ENCODE measurements at regions not wholly inside any gene's neighbourhood (a gene's known extent, or its start where the extent isn't known, plus 50 kb on each side); places are given as distances from the start of the nearest gene placed in this dataset.
A peak's percentile ranks its signal among the peaks of the same experiment; 100 is the strongest.
"Not testable (repeated sequence)": the region's sequence is repeated elsewhere in the genome, so short reads cannot be mapped to it uniquely, and the experiment has no call there.

DNA sequence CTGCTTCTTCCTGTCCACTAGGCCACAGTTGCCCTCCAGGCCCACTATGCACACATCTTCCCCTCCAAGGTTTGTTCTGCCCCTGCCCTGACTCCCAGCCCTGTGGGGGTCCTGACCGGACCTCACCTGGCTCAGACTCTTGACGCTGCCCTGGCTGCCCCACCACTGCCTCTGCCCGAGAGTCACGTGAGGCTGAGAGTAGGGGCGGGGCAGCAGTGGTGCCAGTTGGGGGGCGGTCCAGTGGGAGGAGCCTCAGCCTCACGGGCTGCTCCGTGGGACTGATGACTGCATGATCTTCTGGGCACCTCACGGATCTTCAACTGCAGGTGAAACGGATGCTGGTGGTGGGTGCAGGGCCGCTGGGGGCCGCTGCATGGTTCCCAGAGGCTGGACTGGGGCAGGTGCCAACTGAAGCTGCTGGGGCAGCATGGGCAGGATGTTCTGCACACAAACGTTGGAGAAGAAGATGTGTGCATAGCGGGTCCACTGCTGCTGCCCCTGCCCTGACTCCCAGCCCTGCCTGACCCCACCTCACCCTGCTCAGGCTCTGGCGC is 77.6 kb downstream of the HHIPL2 start:
- not testable (repeated sequence) for ATAC-seq

DNA sequence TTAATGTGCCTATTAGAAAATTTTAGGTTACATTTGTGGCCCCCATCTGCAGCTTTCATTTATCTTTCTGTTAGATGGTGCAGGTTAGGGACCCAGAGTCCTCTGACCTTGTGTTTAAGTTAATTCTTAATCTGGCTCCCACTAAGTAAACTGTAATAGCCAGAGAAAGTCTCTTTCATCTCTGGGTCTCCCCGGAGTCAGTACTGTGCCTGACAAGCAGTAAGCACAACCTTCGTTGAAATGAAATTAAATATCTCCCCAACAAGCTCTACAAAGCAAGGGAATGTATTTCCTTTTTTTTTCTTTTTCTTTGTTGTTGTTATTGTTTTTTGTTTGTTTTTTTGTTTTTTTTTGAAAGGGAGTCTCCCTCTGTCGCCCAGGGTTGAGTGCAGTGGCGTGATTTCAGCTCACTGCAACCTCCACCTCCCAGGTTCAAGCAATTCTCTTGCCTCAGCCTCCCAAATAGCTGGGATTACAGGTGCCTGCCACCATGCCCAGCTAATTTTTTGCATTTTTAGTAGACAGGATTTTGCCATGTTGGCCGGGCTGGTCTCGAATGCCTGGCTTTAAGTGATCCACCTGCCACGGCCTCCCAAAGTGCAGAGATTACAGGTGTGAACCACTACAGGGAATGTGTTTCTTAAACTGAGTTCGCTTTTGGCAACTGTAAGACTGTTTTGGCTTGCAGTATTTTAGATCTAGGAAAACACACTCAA is 81.6 kb downstream of the HHIPL2 start:
- H3K4me1 ChIP-seq = peaks cover 0 to 4% of the 10 kb centered on the region in 2 donors
- in situ Hi-C loops (cut with MboI; ENCODE audit: low sequenced_read_pairs in 4 of 4) (loop anchor here (5.0 to 25.0 kb wide), 5 partner anchors 166 to 1604 kb away; partner anchors contain the start of gene DUSP10 (in 2 of the 4)), intact Hi-C loops (cut with DNase I; ENCODE audit: low total_unique reads) (loop anchor here (5.0 to 10.0 kb wide), 2 partner anchors 246 to 1592 kb away; partner anchors contain the start of genes AIDA, BROX and HLX)
- no peak for ATAC-seq
- DNase-seq = no peak
- no peaks in the 10 kb centered on the region for H3K27me3 ChIP-seq
- TF ChIP-seq, protein P1, sequence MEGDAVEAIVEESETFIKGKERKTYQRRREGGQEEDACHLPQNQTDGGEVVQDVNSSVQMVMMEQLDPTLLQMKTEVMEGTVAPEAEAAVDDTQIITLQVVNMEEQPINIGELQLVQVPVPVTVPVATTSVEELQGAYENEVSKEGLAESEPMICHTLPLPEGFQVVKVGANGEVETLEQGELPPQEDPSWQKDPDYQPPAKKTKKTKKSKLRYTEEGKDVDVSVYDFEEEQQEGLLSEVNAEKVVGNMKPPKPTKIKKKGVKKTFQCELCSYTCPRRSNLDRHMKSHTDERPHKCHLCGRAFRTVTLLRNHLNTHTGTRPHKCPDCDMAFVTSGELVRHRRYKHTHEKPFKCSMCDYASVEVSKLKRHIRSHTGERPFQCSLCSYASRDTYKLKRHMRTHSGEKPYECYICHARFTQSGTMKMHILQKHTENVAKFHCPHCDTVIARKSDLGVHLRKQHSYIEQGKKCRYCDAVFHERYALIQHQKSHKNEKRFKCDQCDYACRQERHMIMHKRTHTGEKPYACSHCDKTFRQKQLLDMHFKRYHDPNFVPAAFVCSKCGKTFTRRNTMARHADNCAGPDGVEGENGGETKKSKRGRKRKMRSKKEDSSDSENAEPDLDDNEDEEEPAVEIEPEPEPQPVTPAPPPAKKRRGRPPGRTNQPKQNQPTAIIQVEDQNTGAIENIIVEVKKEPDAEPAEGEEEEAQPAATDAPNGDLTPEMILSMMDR (IDR thresholded peaks at IDR 0.05 in 4 of 5, conservative IDR thresholded peaks at IDR 0.05 in 1 of 5) = no peak
- no peak for TF ChIP-seq POLR2A (IDR thresholded peaks at IDR 0.05)
- H3K4me3 ChIP-seq = peak overlapping the region in 2 of 4 donors; percentile 50 to 59
- H3K36me3 ChIP-seq = no peaks in the 10 kb centered on the region
- peak overlapping the region; percentile 69 to 86 (median 82) for H3K27ac ChIP-seq
- no peaks in the 10 kb centered on the region for H3K9me3 ChIP-seq

More for the DNA sequence above, 77.6 kb downstream of the HHIPL2 start:
- H3K4me3 ChIP-seq; H3K27ac ChIP-seq; H3K27me3 ChIP-seq; intact Hi-C loops (cut with DNase I; ENCODE audit: low total_unique reads); H3K36me3 ChIP-seq; H3K4me1 ChIP-seq; DNase-seq; H3K9me3 ChIP-seq: not testable (repeated sequence)
- in situ Hi-C loops (cut with MboI; ENCODE audit: low sequenced_read_pairs in 4 of 4) = loop anchor here in 3 of 4 donors (25.0 kb wide), 3 partner anchors 617 to 1608 kb away; partner anchors contain the start of gene DUSP10 (in 2 of the 3)

DNA sequence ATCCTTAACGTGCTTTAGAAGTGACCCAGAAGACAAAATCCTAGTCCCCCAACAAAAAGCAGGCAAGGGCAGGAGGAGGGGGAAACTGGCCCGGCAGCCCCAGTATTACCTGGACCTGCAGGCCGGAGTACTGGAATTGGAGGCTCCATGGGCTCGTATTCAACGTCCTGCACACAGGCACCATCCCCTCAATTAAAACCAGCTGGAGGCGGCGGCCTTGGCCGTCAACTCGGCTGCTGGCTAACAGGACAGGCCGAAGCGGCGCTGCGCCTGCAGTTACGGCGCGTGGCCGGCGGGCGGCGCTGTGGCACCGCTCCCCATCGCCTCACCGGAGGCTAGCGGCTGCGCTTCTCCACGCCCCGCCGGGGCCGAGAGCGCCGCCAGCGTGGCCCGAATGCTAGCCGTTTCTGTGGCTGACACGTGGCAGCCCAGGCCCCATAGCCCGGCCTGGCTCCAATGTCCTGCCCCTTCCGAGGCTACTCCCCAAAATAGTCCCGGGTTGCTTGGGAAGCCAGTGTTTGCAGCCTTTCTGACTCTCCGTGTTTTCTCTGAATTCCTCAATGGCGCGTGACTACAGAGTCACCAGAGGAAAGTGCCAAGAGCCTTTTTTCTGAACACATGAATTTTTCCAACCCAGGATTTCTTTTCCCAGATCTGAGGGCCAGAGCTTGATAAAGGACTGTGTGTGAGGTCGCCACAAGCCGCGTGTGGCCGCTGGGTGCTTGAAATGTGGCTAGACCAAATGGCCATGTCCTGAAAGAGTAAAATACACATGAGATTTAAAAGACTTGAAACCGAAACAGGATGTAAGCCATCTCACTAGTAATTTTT is 82.5 kb downstream of the HHIPL2 start:
- H3K9me3 ChIP-seq = no peaks in the 10 kb centered on the region
- TF ChIP-seq POLR2A (IDR thresholded peaks at IDR 0.05) = peak in 1 of 2 donors; percentile 13
- TF ChIP-seq, protein P1 (IDR thresholded peaks at IDR 0.05 in 4 of 5, conservative IDR thresholded peaks at IDR 0.05 in 1 of 5) = peak; percentile 89 to 100 (median 100)
- ATAC-seq (peak; percentile 94 to 96), DNase-seq (peak; percentile 70 to 84)
- H3K36me3 ChIP-seq = no peaks in the 10 kb centered on the region
- in situ Hi-C loops (cut with MboI; ENCODE audit: low sequenced_read_pairs in 4 of 4) (loop anchor here (5.0 to 25.0 kb wide), 5 partner anchors 167 to 1603 kb away; partner anchors contain the start of gene DUSP10 (in 2 of the 4)), intact Hi-C loops (cut with DNase I; ENCODE audit: low total_unique reads) (loop anchor here (1.0 to 10.0 kb wide), 3 partner anchors 169 to 1591 kb away; partner anchors contain the start of genes AIDA, BROX and HLX)
- no peaks in the 10 kb centered on the region for H3K27me3 ChIP-seq
- H3K4me3 ChIP-seq = peak overlapping the region; percentile 48 to 60 (median 54)
- peaks cover 0 to 4% of the 10 kb centered on the region in 2 donors for H3K4me1 ChIP-seq
- H3K27ac ChIP-seq = peak overlapping the region; percentile 69 to 86 (median 82)

DNA sequence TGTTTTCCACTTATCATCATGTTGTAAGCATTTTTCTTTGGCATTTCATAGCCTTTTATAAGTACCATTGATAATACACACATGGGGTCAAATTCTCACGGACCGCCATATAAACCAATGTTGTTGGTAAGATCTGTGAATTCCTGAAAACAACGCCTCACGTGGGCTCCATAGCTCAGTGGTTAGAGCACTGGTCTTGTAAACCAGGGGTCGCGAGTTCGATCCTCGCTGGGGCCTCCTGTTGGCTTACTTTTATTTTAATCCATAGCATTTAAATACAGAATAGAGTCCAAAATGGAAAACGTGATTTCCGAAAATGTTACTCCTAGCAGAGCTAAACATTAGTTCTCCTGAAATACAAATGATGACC is 83.1 kb downstream of the HHIPL2 start:
- Histone ChIP-seq H3K36me3 (no peaks in the 10 kb centered on the region), H3K27me3 (no peaks in the 10 kb centered on the region), H3K4me1 (peaks cover 0 to 8% of the 10 kb centered on the region in 2 donors), H3K4me3 (peak overlapping the region; percentile 48 to 60 (median 54)), H3K27ac (peak overlapping the region; percentile 39 to 86 (median 77)), H3K9me3 (no peaks in the 10 kb centered on the region)
- no peak for TF ChIP-seq POLR2A (IDR thresholded peaks at IDR 0.05)
- TF ChIP-seq, protein P1 (IDR thresholded peaks at IDR 0.05 in 4 of 5, conservative IDR thresholded peaks at IDR 0.05 in 1 of 5) = no peak
- in situ Hi-C loops (cut with MboI; ENCODE audit: low sequenced_read_pairs in 4 of 4) (loop anchor here (5.0 to 25.0 kb wide), 5 partner anchors 167 to 1603 kb away; partner anchors contain the start of gene DUSP10 (in 2 of the 4)), intact Hi-C loops (cut with DNase I; ENCODE audit: low total_unique reads) (loop anchor here (1.0 to 10.0 kb wide), 3 partner anchors 169 to 1590 kb away; partner anchors contain the start of genes AIDA, BROX and HLX)
- peak in 1 of 2 donors; percentile 24 for ATAC-seq
- DNase-seq = no peak
